Stimulated activated CD4-positive, alpha-beta T cell treated with anti-CD3 and anti-CD28 coated beads, Interleukin-4, amount 100 ng/mL, for 4 hours (primary cell): ENCODE measurements at regions not wholly inside any gene's neighbourhood (a gene's known extent, or its start where the extent isn't known, plus 50 kb on each side); places are given as distances from the start of the nearest gene placed in this dataset.
"Not testable (repeated sequence)": the region's sequence is repeated elsewhere in the genome, so short reads cannot be mapped to it uniquely, and the experiment has no call there.

Experiments
- DNase-seq, 2 experiments: peaks; one replicate each; pipeline ENCODE4 v3.0.0-alpha.2; 2020

- DNase-seq = no peak
Observed at GRCh38 chr13:39982745-39983144, 327.3 kb downstream of the COG6 start.

GRCh38 chr13:39985071-39985470 is 329.6 kb downstream of the COG6 start:
- DNase-seq = no peak

GRCh38 chr13:39988351-39988750 is 332.9 kb downstream of the COG6 start:
- no peak for DNase-seq

GRCh38 chr13:39998166-39998565 is 342.7 kb downstream of the COG6 start:
- DNase-seq = no peak

GRCh38 chr13:40002016-40002415 is 346.6 kb downstream of the COG6 start:
- DNase-seq = no peak

- no peak for DNase-seq
Observed at GRCh38 chr13:40013554-40013953, 358.1 kb downstream of the COG6 start.

GRCh38 chr13:40016953-40017660 is 361.6 kb downstream of the COG6 start:
- DNase-seq = no peak

GRCh38 chr13:40017662-40018262 is 362.3 kb downstream of the COG6 start:
- no peak for DNase-seq

GRCh38 chr13:40023595-40024203 is 368.2 kb downstream of the COG6 start:
- no peak for DNase-seq

- no peak for DNase-seq
Observed at GRCh38 chr13:40024204-40024966, 368.9 kb downstream of the COG6 start.

GRCh38 chr13:40024967-40025714 is 369.7 kb downstream of the COG6 start:
- DNase-seq = no peak

GRCh38 chr13:40026174-40026585 is 370.7 kb downstream of the COG6 start:
- DNase-seq = peak; percentile 36 to 71

GRCh38 chr13:40026741-40027140 is 371.3 kb downstream of the COG6 start:
- DNase-seq = peak; percentile 43 to 56

- DNase-seq = no peak
Observed at GRCh38 chr13:40028446-40028845, 373.0 kb downstream of the COG6 start.

- no peak for DNase-seq
Observed at GRCh38 chr13:40031031-40031430, 375.6 kb downstream of the COG6 start.

- DNase-seq = no peak
Observed at GRCh38 chr13:40039061-40039460, 383.6 kb downstream of the COG6 start.

- DNase-seq = no peak
Observed at GRCh38 chr13:40042991-40043390, 387.5 kb downstream of the COG6 start.

GRCh38 chr13:40043764-40044163 is 388.3 kb downstream of the COG6 start:
- no peak for DNase-seq

- no peak for DNase-seq
Observed at GRCh38 chr13:40047322-40047771, 391.9 kb downstream of the COG6 start.

GRCh38 chr13:40048551-40048950 is 393.1 kb downstream of the COG6 start:
- no peak for DNase-seq

GRCh38 chr13:40052954-40053353 is 397.5 kb downstream of the COG6 start:
- no peak for DNase-seq

- DNase-seq = no peak
Observed at GRCh38 chr13:40053401-40053800, 397.9 kb downstream of the COG6 start.

- not testable (repeated sequence) for DNase-seq
Observed at GRCh38 chr13:40054422-40054821, 399.0 kb downstream of the COG6 start.
